Right lobe of liver (tissue), 6 donors: ENCODE measurements at regions not wholly inside any gene's neighbourhood (a gene's known extent, or its start where the extent isn't known, plus 50 kb on each side); places are given as distances from the start of the nearest gene placed in this dataset.

Experiments used
- ATAC-seq, 4 donors: fragments of 200-7000 bp; cut with Tn5 transposase; one replicate each; pipeline ENCODE4 v1.9.1; 2020; ENCODE audit warnings: mild to moderate bottlenecking in 4 of 4, moderate library complexity in 4 of 4
- DNase-seq, 3 donors: peaks; one replicate each; pipeline ENCODE4 v3.0.0-alpha.2; 2020
- H3K27ac ChIP-seq, 3 donors: fragments of 200-600 bp; one replicate each; pipeline ENCODE4 v1.8.0; 2022
- H3K27me3 ChIP-seq, 2 donors: fragments of 200-600 bp; one replicate each; pipeline ENCODE4 v1.8.0; 2022
- H3K36me3 ChIP-seq, 4 donors: fragments of 200-600 bp; sonication (generic) in 1 of 4; one replicate each; pipeline versions ENCODE4 v1.5.1 to v1.8.0; 2017 to 2022; ENCODE audit warnings: control low read depth in 1 of 4
- H3K4me1 ChIP-seq, 4 donors: fragments of 200-600 bp; sonication (generic) in 1 of 4; one replicate each; pipeline versions ENCODE4 v1.5.1 to v1.8.0; 2017 to 2022; ENCODE audit warnings: control low read depth in 1 of 4
- H3K4me3 ChIP-seq, 3 donors: fragments of 200-600 bp; one replicate each; pipeline ENCODE4 v1.8.0; 2022
- H3K9me3 ChIP-seq, 4 donors: fragments of 200-600 bp; sonication (generic) in 1 of 4; one replicate each; pipeline versions ENCODE4 v1.5.1 to v1.8.0; 2017 to 2022; ENCODE audit warnings: control low read depth in 1 of 4
- CTCF ChIP-seq, 4 donors: fragments of 200-600 bp in 3 of 4; fragments of 450-650 bp in 1 of 4; IDR thresholded peaks; one replicate each; pipeline versions ENCODE4 v1.5.1 to v1.8.0; 2016 to 2022; ENCODE audit warnings: antibody characterized with exemption in 4 of 4, mild to moderate bottlenecking in 2 of 4
- POLR2A ChIP-seq: fragments of 450-650 bp; IDR thresholded peaks from one replicate; pipeline ENCODE4 v1.6.1; 2017; ENCODE audit warnings: antibody characterized with exemption, mild to moderate bottlenecking
- WGBS: methylation state at CpG from one replicate; pipeline ENCODE4 v1.1.6; 2018; ENCODE audit warnings: low coverage, low lambda C conversion rate; ENCODE audit not compliant: insufficient coverage; ENCODE audit errors: missing lambda C conversion rate; 5-methylcytosine and 5-hydroxymethylcytosine counted together
- intact Hi-C, 2 donors: fragments of 100-400 bp; cut with DNase I; formaldehyde crosslinking; loops; one replicate each; pipeline versions ENCODE4 v1.11.2 to v1.14.1; 2022
- donor health status: DM: no; HTN: yes; CAD: no.
- donor health status: DM: no; HTN: no; CAD: no.
- donor health status: DM: no; HTN: no; CAD: no.
- donor health status: DM: no; HTN: yes; CAD: no.
- donor health status: DM: no; HTN: yes; CAD: no.

GRCh38 chrX:98331407-98331806 is 1447.7 kb downstream of the RPA4 start:
- intact Hi-C loops = no loop called here
- ATAC-seq = no peak
- Histone ChIP-seq H3K27ac (no peak overlapping the region), H3K9me3 (no peaks in the 10 kb centered on the region), H3K36me3 (no peaks in the 10 kb centered on the region), H3K4me3 (no peak overlapping the region), H3K27me3 (no peaks in the 10 kb centered on the region), H3K4me1 (no peaks in the 10 kb centered on the region)
- no peak for DNase-seq
- 23% methylated on average over 2 of the region's 2 CpGs for WGBS
- TF ChIP-seq CTCF (IDR thresholded peaks at IDR 0.05) = no peak
- no peak for TF ChIP-seq POLR2A

- no peaks in the 10 kb centered on the region for H3K9me3 ChIP-seq
- no peak overlapping the region for H3K4me3 ChIP-seq
- H3K4me1 ChIP-seq = no peaks in the 10 kb centered on the region
- ATAC-seq (no peak), DNase-seq (no peak)
- H3K27ac ChIP-seq = no peak overlapping the region
- no peaks in the 10 kb centered on the region for H3K27me3 ChIP-seq
- H3K36me3 ChIP-seq = no peaks in the 10 kb centered on the region
- intact Hi-C loops = no loop called here
- TF ChIP-seq POLR2A (no peak), CTCF (IDR thresholded peaks at IDR 0.05) (no peak)
- 48% methylated on average over 2 of the region's 2 CpGs for WGBS
Observed at GRCh38 chrX:98338544-98338943, 1454.8 kb downstream of the RPA4 start.

- H3K4me3 ChIP-seq = no peak overlapping the region
Observed at GRCh38 chrX:98350940-98351339, 1467.2 kb downstream of the RPA4 start.

GRCh38 chrX:98357146-98357545 is 1473.4 kb downstream of the RPA4 start:
- Histone ChIP-seq H3K9me3 (no peaks in the 10 kb centered on the region), H3K27me3 (no peaks in the 10 kb centered on the region), H3K4me3 (no peak overlapping the region), H3K27ac (no peak overlapping the region), H3K36me3 (no peaks in the 10 kb centered on the region), H3K4me1 (no peaks in the 10 kb centered on the region)
- intact Hi-C loops = no loop called here
- no peak for DNase-seq
- TF ChIP-seq CTCF (IDR thresholded peaks at IDR 0.05) (no peak), POLR2A (no peak)
- no peak for ATAC-seq

More at GRCh38 chrX:98350940-98351339, 1467.2 kb downstream of the RPA4 start:
- Histone ChIP-seq H3K27me3 (peaks cover 0 to 4% of the 10 kb centered on the region in 2 donors), H3K4me1 (no peaks in the 10 kb centered on the region), H3K36me3 (no peaks in the 10 kb centered on the region), H3K9me3 (no peaks in the 10 kb centered on the region), H3K27ac (no peak overlapping the region)
- TF ChIP-seq POLR2A (no peak), CTCF (IDR thresholded peaks at IDR 0.05) (no peak)
- intact Hi-C loops = no loop called here
- DNase-seq = no peak
- ATAC-seq = no peak

GRCh38 chrX:98362630-98363029 is 1478.9 kb downstream of the RPA4 start:
- ATAC-seq (no peak), DNase-seq (no peak)
- Histone ChIP-seq H3K27me3 (no peaks in the 10 kb centered on the region), H3K4me3 (no peak overlapping the region), H3K27ac (no peak overlapping the region), H3K9me3 (no peaks in the 10 kb centered on the region), H3K4me1 (no peaks in the 10 kb centered on the region), H3K36me3 (no peaks in the 10 kb centered on the region)
- no peak for TF ChIP-seq POLR2A
- TF ChIP-seq CTCF (IDR thresholded peaks at IDR 0.05) = no peak
- intact Hi-C loops = no loop called here
